Sigmoid colon (tissue), 6 donors: ENCODE measurements at regions not wholly inside any gene's neighbourhood (a gene's known extent, or its start where the extent isn't known, plus 50 kb on each side); places are given as distances from the start of the nearest gene placed in this dataset.

Experiments
- DNase-seq: peaks from one replicate; pipeline ENCODE4 v3.0.0-alpha.2; 2019
- H3K27ac ChIP-seq, 4 donors: fragments of 200-600 bp; sonication (generic); one replicate each; pipeline ENCODE4 v1.5.1; 2016 to 2019; ENCODE audit warnings: mild to moderate bottlenecking in 1 of 4
- H3K27me3 ChIP-seq, 3 donors: fragments of 200-600 bp; sonication (generic); one replicate each; pipeline ENCODE4 v1.5.1; 2019; ENCODE audit warnings: mild to moderate bottlenecking in 1 of 3
- H3K36me3 ChIP-seq, 4 donors: fragments of 200-600 bp; sonication (generic); one replicate each; pipeline ENCODE4 v1.5.1; 2016 to 2019
- H3K4me1 ChIP-seq, 4 donors: fragments of 200-600 bp; sonication (generic); one replicate each; pipeline ENCODE4 v1.5.1; 2017 to 2019
- H3K4me3 ChIP-seq, 4 donors: fragments of 200-600 bp; sonication (generic); one replicate each; pipeline ENCODE4 v1.5.1; 2017 to 2019; ENCODE audit warnings: mild to moderate bottlenecking in 2 of 4, moderate library complexity in 1 of 4
- H3K9me3 ChIP-seq, 4 donors: fragments of 200-600 bp in 3 of 4; sonication (generic) in 3 of 4; one replicate each; pipeline versions ENCODE4 v1.5.1 to v1.6.1; 2013 to 2019
- CTCF ChIP-seq, 4 experiments: fragments of 450-650 bp in 3 of 4; fragments of 200-600 bp in 1 of 4; IDR thresholded peaks; one replicate each; pipeline ENCODE4 v1.5.1; 2016 to 2019; ENCODE audit warnings: antibody characterized with exemption in 4 of 4, mild to moderate bottlenecking in 3 of 4, moderate library complexity in 2 of 4
- EP300 ChIP-seq, 4 donors: sonication (generic); formaldehyde crosslinking; IDR thresholded peaks; one replicate each; pipeline ENCODE4 v1.6.1; 2017; ENCODE audit warnings: antibody characterized with exemption in 4 of 4
- POLR2A ChIP-seq, 2 donors: fragments of 450-650 bp; IDR thresholded peaks; one replicate each; pipeline ENCODE4 v1.6.1; 2016; ENCODE audit warnings: antibody characterized with exemption in 2 of 2, mild to moderate bottlenecking in 2 of 2, moderate library complexity in 2 of 2
- POLR2AphosphoS5 ChIP-seq, 4 donors: sonication (generic); formaldehyde crosslinking; IDR thresholded peaks; one replicate each; pipeline ENCODE4 v1.6.1; 2017; ENCODE audit warnings: antibody characterized with exemption in 4 of 4
- WGBS, 2 donors: extraction: QIAGEN DNeasy Blood & Tissue Kit; methylation state at CpG; one replicate each; pipeline ENCODE4 v1.1.7; 2013; 5-methylcytosine and 5-hydroxymethylcytosine counted together
- intact Hi-C: fragments of 100-400 bp; cut with DNase I; formaldehyde crosslinking; loops from one replicate; pipeline ENCODE4 v1.15.1; 2023
- donor health status: healthy with polysubstance abuse.
- donor health status: healthy.

- no peak overlapping the region for H3K4me3 ChIP-seq
- no peaks in the 10 kb centered on the region for H3K27me3 ChIP-seq
- no peaks in the 10 kb centered on the region for H3K9me3 ChIP-seq
- no peak for DNase-seq
- TF ChIP-seq POLR2A (IDR thresholded peaks at IDR 0.05) (no peak), CTCF (IDR thresholded peaks at IDR 0.05) (no peak), EP300 (IDR thresholded peaks at IDR 0.05) (no peak), POLR2AphosphoS5 (IDR thresholded peaks at IDR 0.05) (no peak)
- 88 to 91% methylated on average over 3 of the region's 3 CpGs for WGBS, 2 donors
- intact Hi-C loops = no loop called here
- H3K27ac ChIP-seq = no peak overlapping the region
- no peaks in the 10 kb centered on the region for H3K36me3 ChIP-seq
- H3K4me1 ChIP-seq = no peaks in the 10 kb centered on the region
Observed at GRCh38 chr15:91790836-91791235, 62.7 kb upstream of the SLCO3A1 start.

GRCh38 chr15:91793771-91794170, 59.7 kb upstream of the SLCO3A1 start:
- TF ChIP-seq EP300 (IDR thresholded peaks at IDR 0.05) (no peak), CTCF (IDR thresholded peaks at IDR 0.05) (no peak), POLR2AphosphoS5 (IDR thresholded peaks at IDR 0.05) (no peak), POLR2A (IDR thresholded peaks at IDR 0.05) (no peak)
- 94 to 96% methylated on average over 6 of the region's 6 CpGs for WGBS, 2 donors
- intact Hi-C loops = no loop called here
- DNase-seq = no peak
- H3K4me3 ChIP-seq = no peak overlapping the region
- H3K9me3 ChIP-seq = no peaks in the 10 kb centered on the region
- H3K4me1 ChIP-seq = no peaks in the 10 kb centered on the region
- no peaks in the 10 kb centered on the region for H3K36me3 ChIP-seq
- no peak overlapping the region for H3K27ac ChIP-seq
- no peaks in the 10 kb centered on the region for H3K27me3 ChIP-seq

GRCh38 chr15:91795235-91795634, 58.3 kb upstream of the SLCO3A1 start:
- no peak overlapping the region for H3K27ac ChIP-seq
- no peaks in the 10 kb centered on the region for H3K36me3 ChIP-seq
- H3K9me3 ChIP-seq = no peaks in the 10 kb centered on the region
- no peaks in the 10 kb centered on the region for H3K4me1 ChIP-seq
- intact Hi-C loops = no loop called here
- DNase-seq = no peak
- H3K27me3 ChIP-seq = no peaks in the 10 kb centered on the region
- WGBS, 2 donors = 80 to 85% methylated on average over 1 of the region's 1 CpG
- no peak for TF ChIP-seq POLR2AphosphoS5 (IDR thresholded peaks at IDR 0.05)
- no peak for TF ChIP-seq CTCF (IDR thresholded peaks at IDR 0.05)
- no peak for TF ChIP-seq EP300 (IDR thresholded peaks at IDR 0.05)
- TF ChIP-seq POLR2A (IDR thresholded peaks at IDR 0.05) = no peak
- no peak overlapping the region for H3K4me3 ChIP-seq

- no peaks in the 10 kb centered on the region for H3K9me3 ChIP-seq
- 74 to 81% methylated on average over 9 of the region's 9 CpGs for WGBS, 2 donors
- no peak overlapping the region for H3K4me3 ChIP-seq
- no peak for DNase-seq
- intact Hi-C loops = no loop called here
- no peak for TF ChIP-seq EP300 (IDR thresholded peaks at IDR 0.05)
- no peak for TF ChIP-seq CTCF (IDR thresholded peaks at IDR 0.05)
- TF ChIP-seq POLR2A (IDR thresholded peaks at IDR 0.05) = no peak
- no peak for TF ChIP-seq POLR2AphosphoS5 (IDR thresholded peaks at IDR 0.05)
- no peaks in the 10 kb centered on the region for H3K36me3 ChIP-seq
- no peaks in the 10 kb centered on the region for H3K4me1 ChIP-seq
- H3K27ac ChIP-seq = no peak overlapping the region
- peaks cover 0 to 4% (median 0%) of the 10 kb centered on the region in 3 donors for H3K27me3 ChIP-seq
Observed at GRCh38 chr15:91801836-91802534, 51.5 kb upstream of the SLCO3A1 start.

- no peak overlapping the region for H3K27ac ChIP-seq
- no peak for TF ChIP-seq EP300 (IDR thresholded peaks at IDR 0.05)
- no peak for TF ChIP-seq POLR2A (IDR thresholded peaks at IDR 0.05)
- TF ChIP-seq POLR2AphosphoS5 (IDR thresholded peaks at IDR 0.05) = no peak
- no peak for TF ChIP-seq CTCF (IDR thresholded peaks at IDR 0.05)
- H3K36me3 ChIP-seq = no peaks in the 10 kb centered on the region
- H3K4me3 ChIP-seq = no peak overlapping the region
- DNase-seq = no peak
- peaks cover 0 to 4% (median 0%) of the 10 kb centered on the region in 3 donors for H3K27me3 ChIP-seq
- intact Hi-C loops = no loop called here
- 82 to 86% methylated on average over 6 of the region's 6 CpGs for WGBS, 2 donors
- no peaks in the 10 kb centered on the region for H3K9me3 ChIP-seq
- H3K4me1 ChIP-seq = no peaks in the 10 kb centered on the region
Observed at GRCh38 chr15:91803260-91803659, 50.2 kb upstream of the SLCO3A1 start.
